ENCODE measurements at regions not wholly inside any gene's neighbourhood (a gene's known extent, or its start where the extent isn't known, plus 50 kb on each side); places are given as distances from the start of the nearest gene placed in this dataset.

- H3K27ac ChIP-seq = no peak overlapping the region
- ChIA-PET POLR2A (ENCODE audit: low non-redundant PET) (interaction anchor here (0.5 kb wide), 1 partner anchor 74 kb away, joined by 3 read pairs; no protein-coding TSS in a partner anchor), CTCF (no interaction called here)
- no peak for TF ChIP-seq CTCF (conservative IDR thresholded peaks at IDR 0.05; ENCODE audit: low read depth)
- no peak for DNase-seq (ENCODE audit: low spot score)
Observed at GRCh38 chr10:10860455-10860976, 157.2 kb upstream of the CELF2 start.

GRCh38 chr10:10865303-10865702, 152.4 kb upstream of the CELF2 start:
- TF ChIP-seq CTCF (conservative IDR thresholded peaks at IDR 0.05; ENCODE audit: low read depth) = no peak
- peak; percentile 8 for DNase-seq (ENCODE audit: low spot score)
- ChIA-PET POLR2A (ENCODE audit: low non-redundant PET) (no interaction called here), CTCF (no interaction called here)
- no peak overlapping the region for H3K27ac ChIP-seq

- peak overlapping the region; percentile 32 for H3K27ac ChIP-seq
Observed at GRCh38 chr10:10865913-10866312, 151.8 kb upstream of the CELF2 start.

GRCh38 chr10:10869592-10869991, 148.1 kb upstream of the CELF2 start:
- ChIA-PET CTCF (no interaction called here), POLR2A (ENCODE audit: low non-redundant PET) (no interaction called here)
- no peak overlapping the region for H3K27ac ChIP-seq
- TF ChIP-seq CTCF (conservative IDR thresholded peaks at IDR 0.05; ENCODE audit: low read depth) = no peak
- peak; percentile 32 for DNase-seq (ENCODE audit: low spot score)

More at GRCh38 chr10:10865913-10866312, 151.8 kb upstream of the CELF2 start:
- peak; percentile 65 for DNase-seq (ENCODE audit: low spot score)
- TF ChIP-seq CTCF (conservative IDR thresholded peaks at IDR 0.05; ENCODE audit: low read depth) = no peak
- CTCF ChIA-PET = no interaction called here
- POLR2A ChIA-PET (ENCODE audit: low non-redundant PET) = no interaction called here

- no peak for DNase-seq (ENCODE audit: low spot score)
- POLR2A ChIA-PET (ENCODE audit: low non-redundant PET) = no interaction called here
- H3K27ac ChIP-seq = no peak overlapping the region
- CTCF ChIA-PET = no interaction called here
- no peak for TF ChIP-seq CTCF (conservative IDR thresholded peaks at IDR 0.05; ENCODE audit: low read depth)
Observed at GRCh38 chr10:10870523-10871241, 147.0 kb upstream of the CELF2 start.

DNA sequence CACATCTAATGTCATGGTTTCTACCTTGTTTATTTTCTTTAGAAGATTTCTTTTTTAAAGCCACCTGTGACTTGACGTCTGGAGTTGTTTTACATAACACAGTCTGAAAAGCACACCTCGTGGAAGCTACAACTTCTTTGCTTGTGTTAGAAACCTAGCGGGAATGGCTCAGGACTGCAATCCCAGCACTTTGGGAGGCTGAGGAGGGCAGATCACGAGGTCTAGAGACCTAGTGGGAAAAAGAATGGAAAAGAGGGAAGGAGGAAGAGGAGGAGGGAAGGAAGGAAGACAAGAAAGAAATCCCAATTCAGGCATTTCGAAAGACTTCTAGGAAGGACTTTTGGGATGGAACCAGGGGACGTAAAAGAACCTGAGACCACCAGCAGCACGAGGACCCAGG, 146.3 kb upstream of the CELF2 start:
- no peak overlapping the region; the same call in 1 of the 2 replicates for H3K27ac ChIP-seq
- ChIA-PET POLR2A (ENCODE audit: low non-redundant PET) (no interaction called here), CTCF (interaction anchor here (0.6 kb wide), 1 partner anchor 67 kb away, joined by 3 read pairs; no protein-coding TSS in a partner anchor)
- no peak for TF ChIP-seq CTCF (conservative IDR thresholded peaks at IDR 0.05; ENCODE audit: low read depth)
- no peak for DNase-seq (ENCODE audit: low spot score)

Measured in RWPE1 (cell line).